Right atrium auricular region (tissue), 2 donors: ENCODE measurements at regions not wholly inside any gene's neighbourhood (a gene's known extent, or its start where the extent isn't known, plus 50 kb on each side); places are given as distances from the start of the nearest gene placed in this dataset.
A peak's percentile ranks its signal among the peaks of the same experiment; 100 is the strongest.
"Not testable (repeated sequence)": the region's sequence is repeated elsewhere in the genome, so short reads cannot be mapped to it uniquely, and the experiment has no call there.

Source experiments
- DNase-seq: peaks from one replicate; pipeline ENCODE4 v3.0.0-alpha.2; 2019; ENCODE audit warnings: low spot score
- H3K27ac ChIP-seq, 2 donors: fragments of 200-600 bp; sonication (generic); 1 replicate in 1 of 2; 2 replicates in 1 of 2; pipeline ENCODE4 v1.5.1; 2016 to 2019
- H3K27me3 ChIP-seq, 2 donors: fragments of 200-600 bp; sonication (generic); one replicate each; pipeline versions ENCODE4 v1.5.1 to v1.6.0; 2017 to 2019
- H3K36me3 ChIP-seq: fragments of 200-600 bp; sonication (generic); one replicate; pipeline ENCODE4 v1.5.1; 2016
- H3K4me1 ChIP-seq, 2 donors: fragments of 200-600 bp; sonication (generic); one replicate each; pipeline versions ENCODE4 v1.5.1 to v1.6.0; 2017 to 2019
- H3K4me3 ChIP-seq, 2 donors: fragments of 200-600 bp; sonication (generic); 1 replicate in 1 of 2; 2 replicates in 1 of 2; pipeline ENCODE4 v1.5.1; 2017 to 2019; ENCODE audit warnings: mild to moderate bottlenecking in 1 of 2, moderate library complexity in 1 of 2
- H3K9me3 ChIP-seq, 2 donors: fragments of 200-600 bp; sonication (generic); one replicate each; pipeline ENCODE4 v1.5.1; 2019
- TF ChIP-seq, protein P1 (sequence below), 2 donors: fragments of 200-600 bp; sonication (generic); IDR thresholded peaks; one replicate each; pipeline ENCODE4 v1.5.1; 2019; ENCODE audit warnings: antibody characterized with exemption in 2 of 2

DNA sequence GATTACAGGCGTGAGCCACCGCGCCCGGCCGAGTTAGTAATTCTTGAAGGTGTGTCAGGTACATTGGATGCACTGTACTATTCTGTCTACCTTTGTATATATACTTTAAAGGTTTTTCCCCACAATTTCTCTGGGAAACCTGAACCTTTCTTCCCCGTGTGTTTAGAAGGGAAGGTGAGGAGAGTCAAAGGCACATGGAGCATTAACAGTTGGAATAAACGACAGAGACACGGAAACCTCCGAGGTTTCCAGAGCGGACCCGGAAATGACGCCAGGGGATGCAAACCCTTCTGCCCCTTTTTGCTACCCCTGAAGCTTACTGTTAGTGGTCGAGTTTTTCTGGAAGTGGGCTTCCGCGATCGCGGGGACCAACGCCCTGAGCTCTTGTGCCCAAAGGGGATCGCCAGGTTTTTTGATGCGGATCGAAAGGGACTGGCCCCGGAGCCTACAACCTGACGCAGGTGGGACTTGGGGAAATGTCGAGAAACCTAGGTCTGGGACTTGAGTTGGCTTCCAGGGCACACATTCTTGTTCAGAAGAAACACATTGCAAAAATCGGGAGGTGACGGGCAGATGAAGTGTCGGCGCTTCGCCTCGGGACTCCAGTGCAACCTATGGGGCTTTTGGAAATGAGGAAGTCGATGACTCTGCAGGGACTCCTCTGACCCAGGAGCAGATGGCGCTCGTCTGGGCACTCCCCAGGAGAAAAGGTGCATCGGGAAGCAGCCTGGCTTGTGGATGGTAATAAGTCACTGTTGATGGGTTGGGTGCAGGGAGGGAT is 218.2 kb downstream of the OR2B2 start:
- Histone ChIP-seq H3K36me3 (no peaks in the 10 kb centered on the region), H3K4me3 (peak overlapping the region; percentile 36 to 40), H3K9me3 (no peaks in the 10 kb centered on the region), H3K4me1 (peaks cover 0 to 11% of the 10 kb centered on the region in 2 donors), H3K27ac (no peak overlapping the region), H3K27me3 (peaks cover 0 to 5% of the 10 kb centered on the region in 2 donors)
- DNase-seq = no peak
- TF ChIP-seq, protein P1, sequence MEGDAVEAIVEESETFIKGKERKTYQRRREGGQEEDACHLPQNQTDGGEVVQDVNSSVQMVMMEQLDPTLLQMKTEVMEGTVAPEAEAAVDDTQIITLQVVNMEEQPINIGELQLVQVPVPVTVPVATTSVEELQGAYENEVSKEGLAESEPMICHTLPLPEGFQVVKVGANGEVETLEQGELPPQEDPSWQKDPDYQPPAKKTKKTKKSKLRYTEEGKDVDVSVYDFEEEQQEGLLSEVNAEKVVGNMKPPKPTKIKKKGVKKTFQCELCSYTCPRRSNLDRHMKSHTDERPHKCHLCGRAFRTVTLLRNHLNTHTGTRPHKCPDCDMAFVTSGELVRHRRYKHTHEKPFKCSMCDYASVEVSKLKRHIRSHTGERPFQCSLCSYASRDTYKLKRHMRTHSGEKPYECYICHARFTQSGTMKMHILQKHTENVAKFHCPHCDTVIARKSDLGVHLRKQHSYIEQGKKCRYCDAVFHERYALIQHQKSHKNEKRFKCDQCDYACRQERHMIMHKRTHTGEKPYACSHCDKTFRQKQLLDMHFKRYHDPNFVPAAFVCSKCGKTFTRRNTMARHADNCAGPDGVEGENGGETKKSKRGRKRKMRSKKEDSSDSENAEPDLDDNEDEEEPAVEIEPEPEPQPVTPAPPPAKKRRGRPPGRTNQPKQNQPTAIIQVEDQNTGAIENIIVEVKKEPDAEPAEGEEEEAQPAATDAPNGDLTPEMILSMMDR (IDR thresholded peaks at IDR 0.05) = no peak

DNA sequence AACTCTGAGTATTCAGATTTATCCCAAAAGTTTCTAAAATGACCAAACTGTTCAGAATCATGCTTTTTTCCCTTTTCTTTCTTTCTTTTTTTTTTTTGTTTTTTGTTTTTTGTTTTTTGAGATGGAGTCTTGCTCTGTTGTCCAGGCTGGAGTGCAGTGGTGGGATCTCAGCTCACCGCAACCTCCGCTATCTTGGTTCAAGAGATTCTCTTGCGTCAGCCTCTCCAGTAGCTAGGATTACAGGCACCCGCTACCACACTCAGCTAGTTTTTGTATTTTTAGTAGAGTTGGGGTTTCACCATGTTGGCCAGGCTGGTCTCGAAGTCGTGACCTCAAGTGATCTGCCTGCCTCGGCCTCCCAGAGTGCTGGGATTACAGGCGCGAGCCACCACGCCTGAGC is 219.2 kb upstream of the ZNF184 start:
- not testable (repeated sequence) for H3K9me3 ChIP-seq, H3K4me3 ChIP-seq, H3K27ac ChIP-seq, DNase-seq, H3K27me3 ChIP-seq, H3K36me3 ChIP-seq
- peaks cover 0 to 14% of the 10 kb centered on the region in 2 donors for H3K4me1 ChIP-seq

DNA sequence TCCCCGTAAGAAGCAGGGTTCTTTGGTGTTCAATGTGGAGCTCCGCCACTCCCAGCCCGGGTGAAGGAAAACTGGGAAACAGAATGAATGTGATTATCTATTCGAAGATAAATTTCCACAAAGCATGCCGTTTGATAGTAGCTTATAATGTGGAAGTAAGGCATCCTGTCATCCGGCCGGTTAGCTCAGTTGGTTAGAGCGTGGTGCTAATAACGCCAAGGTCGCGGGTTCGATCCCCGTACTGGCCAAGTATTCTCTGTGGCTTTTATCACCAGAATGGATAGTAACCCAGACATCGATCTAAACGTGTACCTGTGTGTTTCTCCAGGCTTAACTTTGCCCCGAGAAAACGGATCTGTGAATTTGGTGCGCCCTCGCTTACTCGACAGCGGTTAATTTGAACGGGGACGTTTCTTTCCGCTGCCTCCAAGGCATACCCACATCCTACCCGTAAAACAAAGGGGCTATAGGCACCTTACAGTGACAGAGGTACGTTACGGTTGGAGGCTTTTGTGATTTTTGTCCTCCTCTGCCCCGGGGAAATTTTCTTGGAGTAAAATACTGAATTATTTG is 215.2 kb upstream of the ZNF184 start:
- no peaks in the 10 kb centered on the region for H3K9me3 ChIP-seq
- peak overlapping the region; percentile 29 to 51 for H3K4me3 ChIP-seq
- H3K27me3 ChIP-seq = no peaks in the 10 kb centered on the region
- H3K27ac ChIP-seq = peak overlapping the region; percentile 21 to 57
- no peaks in the 10 kb centered on the region for H3K36me3 ChIP-seq
- TF ChIP-seq, protein P1 (IDR thresholded peaks at IDR 0.05) = no peak
- DNase-seq = peak; percentile 79
- H3K4me1 ChIP-seq = peaks cover 0 to 5% of the 10 kb centered on the region in 2 donors

DNA sequence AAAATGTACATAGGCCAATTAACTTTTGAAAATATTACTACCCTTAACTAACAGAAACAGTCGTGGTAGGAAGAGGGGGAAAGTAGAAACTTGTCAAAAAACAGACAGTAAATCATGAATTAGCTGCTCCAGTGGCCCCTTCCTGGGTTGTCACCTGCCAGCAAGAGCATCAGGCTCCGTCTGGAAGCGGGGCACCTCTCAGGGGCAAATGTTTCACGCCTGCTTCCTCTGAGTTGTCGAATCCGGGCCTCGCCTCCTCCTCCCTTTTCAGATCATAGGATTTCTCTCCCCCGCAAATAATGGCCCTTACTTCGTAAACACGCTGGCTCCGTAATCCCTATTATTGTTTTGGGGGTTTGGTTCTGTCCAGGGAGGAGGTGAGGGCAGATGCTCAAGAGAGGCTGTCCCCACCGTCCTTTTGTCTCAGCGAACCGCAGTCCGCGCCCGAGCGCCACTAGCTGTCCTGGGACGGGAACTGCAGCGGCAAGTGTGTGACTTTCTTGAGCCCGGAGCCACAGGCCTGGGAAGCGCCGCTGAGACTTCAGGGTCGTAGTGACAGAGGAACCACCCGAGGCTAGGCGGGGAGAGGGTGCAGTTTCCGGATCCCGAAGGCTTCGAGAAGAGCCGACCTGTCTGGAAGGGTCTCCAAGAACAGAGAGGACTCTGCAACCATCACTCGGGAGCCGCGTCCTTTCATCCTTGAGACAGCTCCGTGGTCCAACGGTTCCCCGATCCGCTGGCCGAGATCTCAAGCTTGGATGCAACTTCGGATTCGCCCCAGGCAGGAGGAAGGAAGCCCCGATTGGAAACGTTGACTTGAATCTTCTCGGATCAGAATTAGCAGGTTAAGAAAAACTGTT is 214.5 kb upstream of the ZNF184 start:
- TF ChIP-seq, protein P1 (IDR thresholded peaks at IDR 0.05) = peak in 1 of 2 donors; percentile 62
- Histone ChIP-seq H3K36me3 (no peaks in the 10 kb centered on the region), H3K4me3 (peak overlapping the region; percentile 29 to 51), H3K4me1 (peaks cover 0 to 5% of the 10 kb centered on the region in 2 donors), H3K27ac (peak overlapping the region; percentile 21 to 57), H3K27me3 (no peaks in the 10 kb centered on the region), H3K9me3 (no peaks in the 10 kb centered on the region)
- DNase-seq = peak; percentile 74

DNA sequence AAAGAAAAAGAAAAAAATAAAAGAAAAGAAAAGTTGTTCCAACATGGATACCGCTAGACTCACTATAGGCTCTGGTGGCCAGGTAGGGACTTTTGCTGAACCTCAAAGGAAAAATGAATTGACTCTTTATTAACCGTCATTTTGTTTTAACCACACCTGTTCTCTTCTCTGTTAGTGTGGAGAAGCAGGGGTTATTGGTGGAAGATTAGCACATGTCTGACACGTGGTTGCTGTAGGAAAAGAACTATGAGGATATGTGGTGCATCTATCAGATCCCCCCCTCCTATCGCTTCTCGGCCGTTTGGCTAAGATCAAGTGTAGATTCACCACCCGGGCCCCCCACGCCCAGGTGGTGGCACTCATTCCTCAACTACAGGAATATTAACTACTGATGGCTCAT is 212.4 kb upstream of the ZNF184 start:
- H3K27me3 ChIP-seq = peaks cover 2 to 12% of the 10 kb centered on the region in 2 donors
- TF ChIP-seq, protein P1 (IDR thresholded peaks at IDR 0.05) = no peak

More for the DNA sequence above, 212.4 kb upstream of the ZNF184 start:
- no peaks in the 10 kb centered on the region for H3K36me3 ChIP-seq
- DNase-seq = no peak
- H3K4me3 ChIP-seq = no peak overlapping the region
- peaks cover 0 to 4% of the 10 kb centered on the region in 2 donors for H3K9me3 ChIP-seq
- H3K4me1 ChIP-seq = peaks cover 0 to 5% of the 10 kb centered on the region in 2 donors
- no peak overlapping the region for H3K27ac ChIP-seq
